ENCODE measurements at regions not wholly inside any gene's neighbourhood (a gene's known extent, or its start where the extent isn't known, plus 50 kb on each side); places are given as distances from the start of the nearest gene placed in this dataset.

DNA sequence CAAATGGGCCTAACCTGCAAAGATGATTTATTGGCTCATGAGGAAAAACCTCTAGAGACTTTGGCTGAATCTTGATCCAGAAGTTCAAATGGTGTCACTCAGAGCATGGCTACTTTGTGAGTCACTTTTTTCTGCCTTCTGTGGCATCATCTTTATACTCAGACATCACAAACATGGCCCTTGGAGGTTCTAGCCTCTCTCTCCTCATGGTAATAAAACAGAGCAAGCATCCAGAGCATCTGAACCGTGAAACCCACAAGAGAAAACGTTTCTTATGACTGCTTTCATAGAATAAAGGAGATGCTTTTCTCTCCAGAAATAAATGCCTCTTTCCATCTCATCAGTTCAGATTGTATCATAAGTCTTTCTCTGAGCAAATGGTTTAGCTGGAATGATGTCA lies 780.3 kb downstream of the KCTD16 start:
- Mint-ChIP-seq H3K27me3 (ENCODE audit: low read depth, unreplicated experiment) (no peaks in the 10 kb centered on the region), H3K9me3 (ENCODE audit: unreplicated experiment) (no peaks in the 10 kb centered on the region), H3K36me3 (ENCODE audit: low read depth, unreplicated experiment) (no peaks in the 10 kb centered on the region), H3K27ac (ENCODE audit: unreplicated experiment) (no peak overlapping the region), H3K4me1 (ENCODE audit: low read depth, unreplicated experiment) (no peaks in the 10 kb centered on the region), H3K4me3 (ENCODE audit: unreplicated experiment) (no peak overlapping the region)
- Histone ChIP-seq H2AFZ (ENCODE audit: low read depth, low read length) (no peak overlapping the region), H3K4me2 (ENCODE audit: low read length) (no peak overlapping the region), H3K36me3 (ENCODE audit: insufficient read depth, low read length) (no peaks in the 10 kb centered on the region), H4K20me1 (ENCODE audit: insufficient read depth, low read length) (no peaks in the 10 kb centered on the region), H3K79me2 (ENCODE audit: insufficient read depth, low read length) (no peaks in the 10 kb centered on the region), H3K27me3 (ENCODE audit: insufficient read depth, low read length) (no peaks in the 10 kb centered on the region), H3K4me3 (ENCODE audit: insufficient read depth, low read depth, low read length) (no peak overlapping the region), H3K4me1 (ENCODE audit: insufficient read depth, low read length) (no peaks in the 10 kb centered on the region), H3K9ac (ENCODE audit: low read length) (no peak overlapping the region), H3K27ac (ENCODE audit: low read depth, low read length) (no peak overlapping the region), H3K9me3 (ENCODE audit: insufficient read depth, low read depth, low read length) (no peaks in the 10 kb centered on the region)
- FAIRE-seq (no peak), DNase-seq (ENCODE audit: low read depth) (no peak)
- TF ChIP-seq CTCF (IDR thresholded peaks at IDR 0.05; ENCODE audit: insufficient read depth, low read depth, low read length) (no peak), EZH2 (IDR thresholded peaks at IDR 0.05; ENCODE audit: insufficient read depth, low read length) (no peak)

GRCh38 chr5:144947023-144947422 lies 776.4 kb downstream of the KCTD16 start:
- no peaks in the 10 kb centered on the region for H3K36me3 Mint-ChIP-seq (ENCODE audit: low read depth, unreplicated experiment)
- no peaks in the 10 kb centered on the region for H3K4me1 Mint-ChIP-seq (ENCODE audit: low read depth, unreplicated experiment)
- no peaks in the 10 kb centered on the region for H3K36me3 ChIP-seq (ENCODE audit: insufficient read depth, low read length)
- no peaks in the 10 kb centered on the region for H3K9me3 ChIP-seq (ENCODE audit: insufficient read depth, low read depth, low read length)
- H3K4me3 ChIP-seq (ENCODE audit: insufficient read depth, low read depth, low read length) = no peak overlapping the region
- H3K4me3 Mint-ChIP-seq (ENCODE audit: unreplicated experiment) = no peak overlapping the region
- H3K27me3 ChIP-seq (ENCODE audit: insufficient read depth, low read length) = no peaks in the 10 kb centered on the region
- no peaks in the 10 kb centered on the region for H3K79me2 ChIP-seq (ENCODE audit: insufficient read depth, low read length)
- H2AFZ ChIP-seq (ENCODE audit: low read depth, low read length) = no peak overlapping the region
- no peak for FAIRE-seq
- H3K4me2 ChIP-seq (ENCODE audit: low read length) = no peak overlapping the region
- no peak for DNase-seq (ENCODE audit: low read depth)
- H4K20me1 ChIP-seq (ENCODE audit: insufficient read depth, low read length) = no peaks in the 10 kb centered on the region
- H3K4me1 ChIP-seq (ENCODE audit: insufficient read depth, low read length) = no peaks in the 10 kb centered on the region
- H3K27ac Mint-ChIP-seq (ENCODE audit: unreplicated experiment) = no peak overlapping the region
- no peaks in the 10 kb centered on the region for H3K27me3 Mint-ChIP-seq (ENCODE audit: low read depth, unreplicated experiment)
- TF ChIP-seq EZH2 (IDR thresholded peaks at IDR 0.05; ENCODE audit: insufficient read depth, low read length) (no peak), CTCF (IDR thresholded peaks at IDR 0.05; ENCODE audit: insufficient read depth, low read depth, low read length) (no peak)
- H3K9ac ChIP-seq (ENCODE audit: low read length) = no peak overlapping the region
- no peaks in the 10 kb centered on the region for H3K9me3 Mint-ChIP-seq (ENCODE audit: unreplicated experiment)
- no peak overlapping the region for H3K27ac ChIP-seq (ENCODE audit: low read depth, low read length)

DNA sequence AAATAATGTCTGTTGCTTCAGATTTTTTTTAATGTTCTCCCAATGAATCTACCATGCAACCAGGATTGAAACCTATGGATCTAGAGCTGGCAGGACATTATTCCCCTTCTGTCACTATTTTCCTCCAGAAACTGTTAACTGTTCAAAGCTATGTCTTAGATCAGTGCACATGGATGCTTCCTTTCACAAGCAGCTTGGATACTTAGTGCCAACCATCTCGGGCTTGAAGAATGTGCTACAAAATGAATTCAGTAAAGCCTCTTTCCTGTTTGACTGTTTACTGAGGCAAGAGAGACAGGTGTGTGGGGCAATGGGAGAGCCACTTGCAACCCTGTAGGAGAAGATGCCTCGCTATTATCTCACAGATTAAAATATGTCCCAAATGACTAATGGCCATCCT lies 774.8 kb downstream of the KCTD16 start:
- Histone ChIP-seq H3K27ac (ENCODE audit: low read depth, low read length) (no peak overlapping the region), H2AFZ (ENCODE audit: low read depth, low read length) (no peak overlapping the region)
- FAIRE-seq = no peak

More for the DNA sequence above, 774.8 kb downstream of the KCTD16 start:
- DNase-seq (ENCODE audit: low read depth) = no peak
- no peaks in the 10 kb centered on the region for H3K79me2 ChIP-seq (ENCODE audit: insufficient read depth, low read length)
- H3K27me3 Mint-ChIP-seq (ENCODE audit: low read depth, unreplicated experiment) = no peaks in the 10 kb centered on the region
- H3K9me3 ChIP-seq (ENCODE audit: insufficient read depth, low read depth, low read length) = no peaks in the 10 kb centered on the region
- no peaks in the 10 kb centered on the region for H4K20me1 ChIP-seq (ENCODE audit: insufficient read depth, low read length)
- no peak overlapping the region for H3K4me2 ChIP-seq (ENCODE audit: low read length)
- H3K9ac ChIP-seq (ENCODE audit: low read length) = no peak overlapping the region
- no peaks in the 10 kb centered on the region for H3K4me1 Mint-ChIP-seq (ENCODE audit: low read depth, unreplicated experiment)
- H3K36me3 ChIP-seq (ENCODE audit: insufficient read depth, low read length) = no peaks in the 10 kb centered on the region
- H3K27me3 ChIP-seq (ENCODE audit: insufficient read depth, low read length) = no peaks in the 10 kb centered on the region
- no peak overlapping the region for H3K27ac Mint-ChIP-seq (ENCODE audit: unreplicated experiment)
- no peak overlapping the region for H3K4me3 ChIP-seq (ENCODE audit: insufficient read depth, low read depth, low read length)
- H3K4me3 Mint-ChIP-seq (ENCODE audit: unreplicated experiment) = no peak overlapping the region
- H3K4me1 ChIP-seq (ENCODE audit: insufficient read depth, low read length) = no peaks in the 10 kb centered on the region
- TF ChIP-seq CTCF (IDR thresholded peaks at IDR 0.05; ENCODE audit: insufficient read depth, low read depth, low read length) (no peak), EZH2 (IDR thresholded peaks at IDR 0.05; ENCODE audit: insufficient read depth, low read length) (no peak)
- H3K9me3 Mint-ChIP-seq (ENCODE audit: unreplicated experiment) = no peaks in the 10 kb centered on the region
- H3K36me3 Mint-ChIP-seq (ENCODE audit: low read depth, unreplicated experiment) = no peaks in the 10 kb centered on the region

All from astrocyte (in vitro differentiated cells and primary cell).